GM21423 (cell line): ENCODE measurements at regions not wholly inside any gene's neighbourhood (a gene's known extent, or its start where the extent isn't known, plus 50 kb on each side); places are given as distances from the start of the nearest gene placed in this dataset.
A peak's percentile ranks its signal among the peaks of the same experiment; 100 is the strongest.

Experiments used
- ATAC-seq: cut with Tn5 transposase; IDR thresholded peaks from one replicate; pipeline ENCODE4 v1.9.1; 2021; ENCODE audit warnings: mild to moderate bottlenecking, moderate library complexity; ENCODE audit not compliant: unreplicated experiment

GRCh38 chr6:95352064-95352795 is 225.1 kb upstream of the MANEA start:
- ATAC-seq, result no peak

DNA sequence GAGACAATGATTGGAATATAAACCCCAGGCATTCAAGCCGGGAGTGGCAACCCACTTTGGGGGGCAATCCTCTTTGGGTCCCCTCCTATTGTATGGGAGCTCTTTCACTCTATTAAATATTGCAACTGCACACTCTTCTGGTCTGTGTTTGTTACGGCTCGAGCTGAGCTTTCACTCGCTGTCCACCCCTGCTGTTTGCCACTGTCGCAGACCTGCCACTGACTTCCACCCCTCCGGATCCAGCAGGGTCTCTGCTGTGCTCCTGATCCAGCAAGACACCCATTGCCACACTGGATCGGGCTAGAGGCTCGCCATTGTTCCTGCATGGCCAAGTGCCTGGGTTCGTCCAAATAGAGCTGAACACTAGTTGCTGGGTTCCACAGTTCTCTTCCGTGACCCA is 222.8 kb upstream of the MANEA start:
- no peak for ATAC-seq

DNA sequence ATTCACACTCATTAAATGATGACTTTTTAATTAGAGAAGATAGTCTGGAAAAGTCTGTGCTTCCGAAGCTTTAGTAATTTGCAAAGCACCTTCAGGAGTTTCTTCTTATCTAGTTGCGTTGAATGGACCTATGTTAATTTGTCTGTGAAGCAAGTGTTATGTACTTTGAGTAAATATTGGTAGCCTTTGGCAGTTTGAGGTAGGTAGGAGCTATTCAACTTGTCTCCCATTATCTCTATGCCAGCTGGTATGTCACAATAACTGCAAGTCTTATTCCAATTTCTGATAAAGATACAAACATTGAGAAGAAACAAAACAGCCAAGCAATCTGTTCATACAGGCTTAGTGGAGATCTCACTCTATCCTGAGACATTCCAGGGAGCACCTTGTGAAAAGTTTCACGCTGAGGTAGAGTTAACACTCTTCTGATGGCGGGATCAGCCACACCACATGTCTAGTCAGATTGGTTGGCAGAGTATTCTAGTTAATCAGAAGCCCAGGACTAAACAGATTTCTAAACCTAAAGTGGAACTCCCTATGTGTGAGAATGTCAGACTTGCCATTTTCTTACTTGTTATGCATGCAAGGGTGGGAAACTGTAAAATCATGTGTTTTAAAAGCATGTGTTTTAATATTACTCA is 219.8 kb upstream of the MANEA start:
- no peak for ATAC-seq

DNA sequence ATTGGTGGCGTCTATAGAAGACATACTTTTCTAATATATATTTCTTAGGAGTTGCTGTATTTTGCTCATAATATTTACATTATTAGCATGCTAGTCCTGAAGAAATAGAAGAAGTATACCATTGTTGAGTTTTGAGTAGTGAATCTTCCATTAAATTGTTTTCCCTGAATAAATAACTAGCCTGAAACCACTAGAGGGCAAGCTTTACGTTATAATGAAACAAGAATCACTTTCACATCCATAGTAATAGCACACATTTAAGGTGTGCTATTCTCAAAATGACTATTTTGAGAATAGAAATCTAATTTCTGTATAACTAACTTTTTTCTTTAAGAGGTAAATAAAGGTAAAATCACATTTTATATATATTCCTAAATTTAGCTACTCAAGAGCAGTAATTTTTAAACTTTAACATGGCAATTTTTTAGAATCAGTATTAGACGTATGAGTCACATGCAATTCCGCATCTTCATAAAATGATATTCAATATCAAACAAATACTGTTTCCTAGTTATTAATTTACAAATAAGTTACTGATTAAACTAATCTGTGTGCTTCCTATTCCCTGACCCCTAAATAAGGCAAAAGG is 213.2 kb upstream of the MANEA start:
- peak; percentile 85 for ATAC-seq

GRCh38 chr6:95365454-95365853 is 211.9 kb upstream of the MANEA start:
- no peak for ATAC-seq

- no peak for ATAC-seq
Measured at GRCh38 chr6:95366414-95366813, 210.9 kb upstream of the MANEA start.

DNA sequence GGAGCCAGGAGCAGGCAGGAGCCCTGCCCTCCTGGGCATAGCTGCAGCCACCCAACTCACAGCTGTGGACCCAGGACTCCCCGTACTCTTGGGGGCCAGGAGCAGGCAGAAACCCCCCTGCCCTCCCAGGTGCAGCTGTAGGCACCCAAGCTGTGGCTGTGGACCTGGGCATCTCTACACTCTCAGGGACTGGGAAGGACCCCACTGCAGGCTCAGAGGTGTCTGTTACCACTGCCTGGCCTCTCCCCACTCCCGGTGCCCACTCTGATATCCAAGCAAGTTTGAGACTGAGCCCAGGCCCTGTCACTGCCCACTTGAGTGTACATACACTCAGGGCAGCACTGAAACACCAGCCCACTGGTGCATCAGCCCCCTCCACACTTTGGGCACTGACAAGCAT is 193.5 kb upstream of the MANEA start:
- ATAC-seq, result no peak

DNA sequence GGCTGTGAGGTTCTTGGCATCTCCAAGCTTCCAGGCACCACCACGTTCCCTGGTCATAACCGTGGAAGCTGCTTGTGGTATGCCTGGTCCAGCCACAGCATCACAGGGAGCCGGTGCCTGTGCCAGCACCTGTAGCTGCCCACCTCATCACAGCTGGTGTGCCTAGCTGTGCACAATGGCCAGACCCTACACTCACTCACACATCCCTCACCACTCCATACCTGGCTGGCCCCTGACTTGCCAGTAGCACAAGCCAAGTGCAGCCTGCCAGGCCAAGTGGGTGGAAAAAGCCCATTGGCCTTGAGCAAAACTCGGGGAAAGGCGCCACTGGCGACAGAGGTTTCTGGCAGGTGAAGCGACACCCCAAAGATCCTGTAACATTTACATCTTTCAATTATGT is 192.3 kb upstream of the MANEA start:
- no peak for ATAC-seq

DNA sequence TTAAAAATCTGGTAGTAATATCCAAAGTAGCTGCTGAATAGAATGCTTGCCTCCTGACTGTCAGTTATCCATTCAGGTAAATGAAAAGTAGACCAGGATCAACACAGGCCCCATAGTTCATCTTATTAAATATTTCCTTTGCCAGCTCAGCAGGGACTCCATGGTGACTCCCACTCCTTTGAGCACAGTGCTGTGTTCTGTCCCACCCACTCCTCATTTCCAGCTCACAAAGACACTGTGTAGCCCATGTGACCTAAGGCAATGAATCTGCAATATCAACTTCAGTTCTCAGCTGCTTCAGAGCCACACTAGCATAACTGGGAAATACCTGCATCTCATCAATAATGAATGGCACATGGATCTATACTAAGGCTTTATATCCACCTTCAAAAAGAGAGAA is 189.5 kb upstream of the MANEA start:
- ATAC-seq, result no peak

GRCh38 chr6:95404777-95405176 is 172.6 kb upstream of the MANEA start:
- no peak for ATAC-seq

GRCh38 chr6:95408111-95408510 is 169.2 kb upstream of the MANEA start:
- ATAC-seq, result no peak

DNA sequence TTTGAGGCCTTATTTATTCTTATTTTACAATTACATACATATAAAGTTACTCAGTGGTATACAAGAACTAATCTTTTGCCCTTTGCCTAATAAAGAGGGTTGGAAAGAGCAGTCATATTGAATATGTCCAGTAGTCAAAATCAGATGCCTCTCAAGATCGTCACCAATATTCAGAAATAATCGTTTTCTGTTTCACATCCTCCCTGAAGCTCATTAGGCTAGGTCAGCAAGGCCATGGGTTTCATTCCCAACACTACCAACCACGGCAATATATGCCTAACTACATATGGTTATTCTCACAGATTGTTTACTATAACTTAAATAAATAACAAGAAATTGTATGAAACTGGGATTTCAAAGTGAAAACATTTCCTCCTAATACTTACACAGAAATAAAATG is 167.2 kb upstream of the MANEA start:
- ATAC-seq, result no peak

DNA sequence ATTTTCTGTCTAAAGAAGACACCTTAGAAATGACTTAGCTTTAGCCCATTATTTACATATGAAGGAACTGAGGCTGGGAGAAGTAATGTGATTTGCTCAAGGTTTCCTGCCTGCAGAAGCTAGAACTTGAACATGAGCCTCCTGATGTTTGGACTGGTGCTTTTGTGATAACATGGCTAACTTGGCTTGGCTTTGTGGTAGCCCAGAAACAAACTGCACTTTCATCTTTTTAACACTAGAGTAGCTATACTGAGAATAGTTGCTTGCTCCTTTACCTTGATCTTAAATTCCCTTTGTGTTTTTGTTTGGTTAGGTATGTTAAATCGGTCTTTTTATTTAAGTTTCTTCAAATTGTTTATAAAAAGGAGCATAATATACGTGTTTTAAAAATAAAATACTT is 163.5 kb upstream of the MANEA start:
- ATAC-seq, result no peak

DNA sequence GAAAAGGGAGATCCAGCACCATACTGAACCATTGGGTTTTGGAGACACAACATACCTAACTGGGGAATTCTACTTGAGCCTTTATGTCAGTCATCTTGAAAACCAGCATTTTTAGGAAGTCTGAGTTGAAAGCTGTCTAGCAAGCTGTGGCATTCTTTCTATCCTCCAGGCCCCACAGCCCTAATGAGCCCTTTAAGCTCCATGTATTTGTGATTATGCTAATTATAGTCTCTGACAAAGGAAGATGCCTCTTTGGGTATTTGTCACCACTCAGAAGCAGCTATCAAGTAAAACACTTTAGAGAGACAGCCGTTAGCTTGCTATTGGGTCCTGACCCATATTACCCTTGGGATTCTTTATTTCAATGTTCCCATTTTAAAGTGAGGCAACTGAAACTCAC is 159.5 kb upstream of the MANEA start:
- no peak for ATAC-seq

DNA sequence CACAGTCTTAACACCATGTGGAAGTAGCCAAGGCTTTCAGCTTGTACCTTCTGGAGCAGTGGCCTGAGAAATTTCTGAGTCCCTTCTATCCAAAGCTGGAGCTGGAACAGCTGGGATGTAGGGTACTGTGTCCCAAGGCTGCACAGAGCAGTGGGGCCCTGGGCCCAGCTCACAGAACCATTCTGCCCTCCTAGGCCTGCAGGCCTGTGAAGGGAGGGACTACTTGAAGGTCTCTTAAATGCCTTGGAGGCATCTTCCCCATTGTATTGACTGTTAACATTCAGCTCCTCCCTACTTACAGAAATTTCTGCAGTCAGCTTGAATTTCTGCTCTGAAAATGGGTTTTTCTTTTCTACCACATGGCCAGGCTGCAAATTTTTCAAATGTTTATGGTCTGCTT is 156.5 kb upstream of the MANEA start:
- ATAC-seq, result no peak

GRCh38 chr6:95423331-95423730 is 154.0 kb upstream of the MANEA start:
- ATAC-seq, result no peak

DNA sequence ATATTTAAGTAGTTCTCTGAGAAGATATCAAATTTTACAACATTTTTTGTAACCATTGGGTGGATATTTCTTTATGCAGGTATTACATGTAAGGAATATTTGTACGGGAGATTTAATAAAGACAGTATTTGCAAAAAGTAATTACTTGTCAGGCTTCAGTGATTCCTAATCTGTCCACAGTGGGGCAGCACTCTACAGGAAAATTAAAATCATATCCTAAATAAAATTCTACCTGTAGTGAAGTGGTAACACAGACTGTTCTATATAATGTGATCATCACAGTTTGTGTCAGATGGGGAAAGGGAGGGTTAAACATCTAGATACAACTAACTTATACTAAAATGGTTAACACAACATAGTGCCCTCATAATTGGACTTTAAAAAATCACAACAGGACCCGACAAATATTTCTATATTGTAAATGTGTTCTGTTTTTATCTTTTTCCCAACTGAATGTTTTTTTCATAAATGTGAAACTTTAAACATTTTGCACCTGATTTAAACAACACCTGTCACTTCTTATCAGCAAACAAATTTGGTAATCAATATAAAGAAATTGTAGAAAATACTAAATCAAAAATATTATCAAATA is 145.6 kb upstream of the MANEA start:
- ATAC-seq, result peak; percentile 58

DNA sequence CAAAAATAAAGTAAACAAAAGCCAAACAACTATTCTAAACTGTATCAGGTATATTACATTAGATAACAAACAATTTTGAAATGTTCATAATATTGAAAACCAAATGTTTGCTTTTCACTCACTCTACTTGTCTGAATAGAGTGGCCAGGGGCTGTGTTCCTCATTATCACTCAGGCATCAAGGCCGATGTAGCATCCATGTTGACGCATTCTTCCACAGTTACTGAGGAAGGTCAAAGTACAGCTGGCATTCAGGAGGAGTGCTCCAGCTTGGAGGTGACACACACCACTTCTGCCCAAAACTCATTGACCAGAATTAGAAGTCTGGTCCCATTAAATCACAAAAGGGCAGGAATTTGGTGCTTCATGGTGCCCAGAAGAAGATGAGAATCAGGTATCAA is 137.6 kb upstream of the MANEA start:
- ATAC-seq, result no peak

GRCh38 chr6:95448208-95448607 is 129.1 kb upstream of the MANEA start:
- ATAC-seq, result no peak

GRCh38 chr6:95469511-95469910 is 107.8 kb upstream of the MANEA start:
- no peak for ATAC-seq

- ATAC-seq, result no peak
Measured at GRCh38 chr6:95478941-95479340, 98.4 kb upstream of the MANEA start.

DNA sequence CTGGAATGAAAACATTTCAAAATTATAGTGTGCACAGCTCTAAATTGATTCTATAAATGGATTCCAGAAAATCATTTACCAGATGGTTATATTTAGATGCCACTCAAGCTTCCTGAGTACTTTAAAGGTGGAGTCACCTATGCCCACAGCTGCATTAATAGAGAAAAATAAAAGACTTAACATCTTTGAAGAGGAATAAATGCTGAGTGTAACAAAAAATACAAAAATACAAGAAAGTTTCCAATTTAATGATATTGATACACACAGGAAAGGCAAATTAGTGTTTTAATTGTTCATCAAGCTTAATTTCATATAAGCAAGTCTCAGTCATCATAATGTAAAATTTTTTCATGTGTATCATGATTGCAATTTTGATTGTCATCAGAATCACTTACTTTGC is 89.5 kb upstream of the MANEA start:
- ATAC-seq, result no peak
